T-cell (primary cell): ENCODE measurements at regions not wholly inside any gene's neighbourhood (a gene's known extent, or its start where the extent isn't known, plus 50 kb on each side); places are given as distances from the start of the nearest gene placed in this dataset.

Experiments
- ATAC-seq, 4 experiments: fragments of 200-7000 bp in 3 of 4; fragments of 150-1000 bp in 1 of 4; cut with Tn5 transposase; replicated peaks in 1 of 4; 1 replicate in 3 of 4; 2 replicates in 1 of 4; pipeline ENCODE4 v1.10.0; 2021; ENCODE audit warnings: moderate library complexity in 3 of 4, mild to moderate bottlenecking in 2 of 4, moderate number of reproducible peaks in 1 of 4
- CTCF ChIA-PET, 2 donors: fragments of 300-600 bp; sonication (Branson Sonifier 250); formaldehyde crosslinking; loops; one replicate each; lab custom pipeline; 2022; ENCODE audit warnings: antibody characterized with exemption in 2 of 2; lab: Charles Lee
- POLR2A ChIA-PET, 2 donors: fragments of 300-600 bp; sonication (Branson Sonifier 250); formaldehyde crosslinking; loops; one replicate each; lab custom pipeline; 2022; ENCODE audit warnings: antibody characterized with exemption in 2 of 2; lab: Charles Lee
- DNase-seq, 35 experiments: peaks; one replicate each; pipeline versions ENCODE4 v3.0.0 to v3.0.0-alpha.2; 2013 to 2023
- H3K27ac ChIP-seq: one replicate; pipeline ENCODE4 v1.5.1; 2013; ENCODE audit warnings: low read length
- H3K27me3 ChIP-seq, 2 experiments: replicated peaks in 1 of 2; 1 replicate in 1 of 2; 2 replicates in 1 of 2; pipeline versions ENCODE4 v1.6.1 to v1.7.0; 2013; ENCODE audit warnings: low read length in 1 of 2, mixed read lengths in 1 of 2; ENCODE audit not compliant: control insufficient read depth in 2 of 2, insufficient read depth in 2 of 2; ENCODE audit errors: extremely low read depth in 1 of 2
- H3K36me3 ChIP-seq, 2 donors: 1 replicate in 1 of 2; 2 replicates in 1 of 2; pipeline versions ENCODE4 v1.6.1 to v1.7.0; 2013; ENCODE audit warnings: low read length in 1 of 2; ENCODE audit not compliant: control insufficient read depth in 2 of 2, insufficient read depth in 1 of 2; ENCODE audit errors: extremely low read depth in 1 of 2
- H3K4me1 ChIP-seq, 2 experiments: 1 replicate in 1 of 2; 2 replicates in 1 of 2; pipeline versions ENCODE4 v1.6.1 to v1.7.0; 2013; ENCODE audit warnings: low read length in 2 of 2, mixed read lengths in 1 of 2; ENCODE audit not compliant: insufficient read depth in 2 of 2, control insufficient read depth in 1 of 2; ENCODE audit errors: extremely low read depth in 1 of 2
- H3K4me3 ChIP-seq, 2 donors: 1 replicate in 1 of 2; 2 replicates in 1 of 2; pipeline versions ENCODE4 v1.5.1 to v1.7.0; 2013; ENCODE audit warnings: mild to moderate bottlenecking in 2 of 2, low read length in 1 of 2, moderate library complexity in 1 of 2; ENCODE audit not compliant: control insufficient read depth in 1 of 2; ENCODE audit errors: extremely low read depth in 1 of 2
- H3K9me3 ChIP-seq: 2 replicates; pipeline ENCODE4 v1.7.0; 2013
- H3K27ac Mint-ChIP-seq, 2 donors: one replicate each; pipeline ENCODE4 v1.8.0; 2020 to 2021; ENCODE audit warnings: mild to moderate bottlenecking in 2 of 2, mixed read lengths in 2 of 2
- H3K27me3 Mint-ChIP-seq, 2 donors: one replicate each; pipeline ENCODE4 v1.8.0; 2021 to 2022; ENCODE audit warnings: mixed read lengths in 2 of 2
- H3K36me3 Mint-ChIP-seq: one replicate; pipeline ENCODE4 v1.8.0; 2021; ENCODE audit warnings: mixed read lengths
- H3K4me1 Mint-ChIP-seq, 3 donors: one replicate each; pipeline ENCODE4 v1.8.0; 2020 to 2022; ENCODE audit warnings: mixed read lengths in 3 of 3, mild to moderate bottlenecking in 1 of 3
- H3K4me3 Mint-ChIP-seq, 3 donors: one replicate each; pipeline ENCODE4 v1.8.0; 2020 to 2022; ENCODE audit warnings: mild to moderate bottlenecking in 3 of 3, mixed read lengths in 3 of 3, moderate library complexity in 3 of 3
- H3K9me3 Mint-ChIP-seq, 3 donors: one replicate each; pipeline ENCODE4 v1.8.0; 2020 to 2022; ENCODE audit warnings: mixed read lengths in 3 of 3
- WGBS: methylation state at CpG from one replicate; pipeline ENCODE4 v1.1.5; 2013; ENCODE audit warnings: missing lambda C conversion rate; ENCODE audit not compliant: insufficient coverage; 5-methylcytosine and 5-hydroxymethylcytosine counted together

GRCh38 chr5:27242258-27242626 is 203.9 kb upstream of the CDH9 start:
- DNase-seq (no peak), ATAC-seq (no peak)
- Histone ChIP-seq H3K4me1 (no peaks in the 10 kb centered on the region), H3K27ac (no peak overlapping the region), H3K27me3 (no peaks in the 10 kb centered on the region), H3K4me3 (no peak overlapping the region), H3K36me3 (no peaks in the 10 kb centered on the region), H3K9me3 (no peaks in the 10 kb centered on the region)
- Mint-ChIP-seq H3K27ac (no peak overlapping the region), H3K36me3 (no peaks in the 10 kb centered on the region), H3K4me3 (no peak overlapping the region), H3K27me3 (no peaks in the 10 kb centered on the region), H3K9me3 (peaks cover 10 to 17% (median 16%) of the 10 kb centered on the region in 3 donors), H3K4me1 (no peaks in the 10 kb centered on the region)
- no CpG with 5 or more reads among the region's 2 CpGs for WGBS
- CTCF ChIA-PET, result no interaction called here
- POLR2A ChIA-PET, result no interaction called here

- Mint-ChIP-seq H3K4me3 (no peak overlapping the region), H3K27me3 (no peaks in the 10 kb centered on the region), H3K4me1 (no peaks in the 10 kb centered on the region), H3K36me3 (no peaks in the 10 kb centered on the region), H3K27ac (no peak overlapping the region), H3K9me3 (peaks cover 10 to 15% (median 15%) of the 10 kb centered on the region in 3 donors)
- no peak for DNase-seq
- Histone ChIP-seq H3K27ac (no peak overlapping the region), H3K27me3 (no peaks in the 10 kb centered on the region), H3K4me1 (no peaks in the 10 kb centered on the region), H3K9me3 (no peaks in the 10 kb centered on the region), H3K36me3 (no peaks in the 10 kb centered on the region), H3K4me3 (no peak overlapping the region)
- no CpG with 5 or more reads among the region's 5 CpGs for WGBS
- CTCF ChIA-PET, result no interaction called here
- POLR2A ChIA-PET, result no interaction called here
- no peak for ATAC-seq
Measured at GRCh38 chr5:27241564-27242257, 203.3 kb upstream of the CDH9 start.

- Histone ChIP-seq H3K4me1 (no peaks in the 10 kb centered on the region), H3K27me3 (no peaks in the 10 kb centered on the region), H3K9me3 (no peaks in the 10 kb centered on the region), H3K36me3 (no peaks in the 10 kb centered on the region), H3K4me3 (no peak overlapping the region), H3K27ac (no peak overlapping the region)
- Mint-ChIP-seq H3K4me1 (no peaks in the 10 kb centered on the region), H3K36me3 (no peaks in the 10 kb centered on the region), H3K27me3 (no peaks in the 10 kb centered on the region), H3K4me3 (no peak overlapping the region), H3K9me3 (peaks cover 10 to 15% (median 15%) of the 10 kb centered on the region in 3 donors), H3K27ac (no peak overlapping the region)
- DNase-seq (no peak), ATAC-seq (no peak)
- ChIA-PET POLR2A (no interaction called here), CTCF (no interaction called here)
- WGBS, result 50% methylated on average over 1 of the region's 2 CpGs
Measured at GRCh38 chr5:27240791-27241190, 202.4 kb upstream of the CDH9 start.

- no peak overlapping the region for H3K27ac Mint-ChIP-seq
- CTCF ChIA-PET, result no interaction called here
- Histone ChIP-seq H3K36me3 (no peaks in the 10 kb centered on the region), H3K27ac (no peak overlapping the region), H3K27me3 (no peaks in the 10 kb centered on the region), H3K4me3 (no peak overlapping the region), H3K4me1 (no peaks in the 10 kb centered on the region), H3K9me3 (no peaks in the 10 kb centered on the region)
- ATAC-seq, result no peak
- no peaks in the 10 kb centered on the region for H3K27me3 Mint-ChIP-seq
- peaks cover 9 to 18% (median 11%) of the 10 kb centered on the region in 3 donors for H3K9me3 Mint-ChIP-seq
- no peaks in the 10 kb centered on the region for H3K36me3 Mint-ChIP-seq
- DNase-seq, result no peak
- POLR2A ChIA-PET, result interaction anchor here in 1 of 2 donors (0.7 kb wide), 1 partner anchor 396 kb away, joined by 3 read pairs; no protein-coding TSS in a partner anchor
- H3K4me1 Mint-ChIP-seq, result no peaks in the 10 kb centered on the region
- no peak overlapping the region for H3K4me3 Mint-ChIP-seq
- WGBS, result no CpG with 5 or more reads among the region's 2 CpGs
Measured at GRCh38 chr5:27234916-27235315, 196.5 kb upstream of the CDH9 start.

GRCh38 chr5:27221410-27221809 is 183.0 kb upstream of the CDH9 start:
- H3K4me3 Mint-ChIP-seq, result no peak overlapping the region
- Histone ChIP-seq H3K4me3 (no peak overlapping the region), H3K36me3 (no peaks in the 10 kb centered on the region), H3K27me3 (no peaks in the 10 kb centered on the region), H3K9me3 (no peaks in the 10 kb centered on the region), H3K27ac (no peak overlapping the region), H3K4me1 (no peaks in the 10 kb centered on the region)
- H3K36me3 Mint-ChIP-seq, result no peaks in the 10 kb centered on the region
- peaks cover 13 to 28% (median 22%) of the 10 kb centered on the region in 3 donors for H3K9me3 Mint-ChIP-seq
- ChIA-PET POLR2A (no interaction called here), CTCF (no interaction called here)
- H3K27me3 Mint-ChIP-seq, result no peaks in the 10 kb centered on the region
- DNase-seq (no peak), ATAC-seq (no peak)
- H3K4me1 Mint-ChIP-seq, result no peaks in the 10 kb centered on the region
- no CpG with 5 or more reads among the region's 1 CpG for WGBS
- no peak overlapping the region for H3K27ac Mint-ChIP-seq

DNA sequence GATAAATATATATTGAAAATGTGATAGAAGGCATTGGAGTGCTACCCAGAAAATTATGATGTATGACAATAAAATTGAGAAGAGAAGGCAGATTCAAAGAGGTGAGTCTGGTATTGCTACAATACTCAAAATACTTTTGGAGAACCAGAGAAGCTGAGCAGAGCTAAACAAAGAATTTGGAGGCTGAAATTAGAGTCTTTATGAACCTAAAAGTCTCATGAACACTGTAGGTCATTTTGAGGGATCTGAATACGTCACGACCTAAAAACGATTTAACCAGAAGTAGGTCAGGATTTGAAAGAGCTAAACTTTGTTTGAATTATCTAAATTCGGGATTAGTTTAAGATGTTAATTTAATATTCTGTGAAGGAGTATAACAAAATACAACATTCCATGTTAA is 182.4 kb upstream of the CDH9 start:
- POLR2A ChIA-PET, result no interaction called here
- WGBS, result no CpG with 5 or more reads among the region's 4 CpGs
- H3K27me3 Mint-ChIP-seq, result no peaks in the 10 kb centered on the region

More for the DNA sequence above, 182.4 kb upstream of the CDH9 start:
- DNase-seq, result no peak
- no peak overlapping the region for H3K27ac ChIP-seq
- H3K4me3 Mint-ChIP-seq, result no peak overlapping the region
- H3K27ac Mint-ChIP-seq, result no peak overlapping the region
- H3K4me1 Mint-ChIP-seq, result no peaks in the 10 kb centered on the region
- no peaks in the 10 kb centered on the region for H3K4me1 ChIP-seq
- CTCF ChIA-PET, result no interaction called here
- H3K9me3 ChIP-seq, result no peaks in the 10 kb centered on the region
- no peaks in the 10 kb centered on the region for H3K36me3 Mint-ChIP-seq
- H3K4me3 ChIP-seq, result no peak overlapping the region
- no peak for ATAC-seq
- H3K36me3 ChIP-seq, result no peaks in the 10 kb centered on the region
- H3K9me3 Mint-ChIP-seq, result peaks cover 7 to 23% (median 17%) of the 10 kb centered on the region in 3 donors
- no peaks in the 10 kb centered on the region for H3K27me3 ChIP-seq
